Esophagus squamous epithelium (tissue), 5 donors: ENCODE measurements at regions not wholly inside any gene's neighbourhood (a gene's known extent, or its start where the extent isn't known, plus 50 kb on each side); places are given as distances from the start of the nearest gene placed in this dataset.

ENCODE experiments used
- DNase-seq: peaks from one replicate; lab custom pipeline; 2025; lab: John Stamatoyannopoulos, UW
- H3K27ac ChIP-seq, 4 donors: fragments of 200-600 bp; sonication (generic); one replicate each; pipeline ENCODE4 v1.5.1; 2016 to 2019; ENCODE audit warnings: mild to moderate bottlenecking in 1 of 4
- H3K27me3 ChIP-seq, 4 donors: fragments of 200-600 bp; sonication (generic); 1 replicate in 3 of 4; 2 replicates in 1 of 4; pipeline versions ENCODE4 v1.5.1 to v1.6.0; 2017 to 2021; ENCODE audit warnings: antibody characterized with exemption in 1 of 4
- H3K36me3 ChIP-seq, 3 donors: fragments of 200-600 bp; sonication (generic); one replicate each; pipeline ENCODE4 v1.5.1; 2016 to 2019
- H3K4me1 ChIP-seq, 3 donors: fragments of 200-600 bp; sonication (generic); one replicate each; pipeline ENCODE4 v1.5.1; 2017 to 2019
- H3K4me3 ChIP-seq, 4 donors: fragments of 200-600 bp; sonication (generic); 1 replicate in 3 of 4; 2 replicates in 1 of 4; pipeline ENCODE4 v1.5.1; 2016 to 2019; ENCODE audit warnings: mild to moderate bottlenecking in 2 of 4, moderate library complexity in 1 of 4
- H3K9me3 ChIP-seq, 3 donors: fragments of 200-600 bp; sonication (generic); one replicate each; pipeline ENCODE4 v1.5.1; 2016 to 2019
- POLR2A ChIP-seq, 4 donors: fragments of 450-650 bp; IDR thresholded peaks; one replicate each; pipeline ENCODE4 v1.6.1; 2017; ENCODE audit warnings: antibody characterized with exemption in 4 of 4, mild to moderate bottlenecking in 4 of 4, moderate library complexity in 3 of 4
- WGBS, 2 donors: methylation state at CpG; one replicate each; pipeline ENCODE4 v1.1.5; 2018; 5-methylcytosine and 5-hydroxymethylcytosine counted together
- intact Hi-C: fragments of 100-400 bp; cut with DNase I; formaldehyde crosslinking; loops from one replicate; pipeline ENCODE4 v1.15.0; 2022
- TF ChIP-seq, protein P1 (sequence below), 6 experiments: fragments of 450-650 bp in 4 of 6; fragments of 200-600 bp in 2 of 6; sonication (generic) in 2 of 6; IDR thresholded peaks; one replicate each; pipeline ENCODE4 v1.5.1; 2016 to 2019; ENCODE audit warnings: antibody characterized with exemption in 6 of 6, mild to moderate bottlenecking in 4 of 6, moderate library complexity in 4 of 6
- donor health status: DM: yes; HTN: yes; CAD: no.

GRCh38 chr1:25018110-25018735 lies 88.1 kb upstream of the RUNX3 start:
- Histone ChIP-seq H3K4me3 (no peak overlapping the region), H3K9me3 (no peaks in the 10 kb centered on the region), H3K36me3 (no peaks in the 10 kb centered on the region), H3K27me3 (peaks cover 0 to 18% (median 0%) of the 10 kb centered on the region in 4 donors), H3K4me1 (peaks cover 10 to 18% (median 10%) of the 10 kb centered on the region in 3 donors), H3K27ac (no peak overlapping the region)
- DNase-seq: no peak
- intact Hi-C loops: no loop called here
- TF ChIP-seq POLR2A (IDR thresholded peaks at IDR 0.05): no peak
- TF ChIP-seq, protein P1, sequence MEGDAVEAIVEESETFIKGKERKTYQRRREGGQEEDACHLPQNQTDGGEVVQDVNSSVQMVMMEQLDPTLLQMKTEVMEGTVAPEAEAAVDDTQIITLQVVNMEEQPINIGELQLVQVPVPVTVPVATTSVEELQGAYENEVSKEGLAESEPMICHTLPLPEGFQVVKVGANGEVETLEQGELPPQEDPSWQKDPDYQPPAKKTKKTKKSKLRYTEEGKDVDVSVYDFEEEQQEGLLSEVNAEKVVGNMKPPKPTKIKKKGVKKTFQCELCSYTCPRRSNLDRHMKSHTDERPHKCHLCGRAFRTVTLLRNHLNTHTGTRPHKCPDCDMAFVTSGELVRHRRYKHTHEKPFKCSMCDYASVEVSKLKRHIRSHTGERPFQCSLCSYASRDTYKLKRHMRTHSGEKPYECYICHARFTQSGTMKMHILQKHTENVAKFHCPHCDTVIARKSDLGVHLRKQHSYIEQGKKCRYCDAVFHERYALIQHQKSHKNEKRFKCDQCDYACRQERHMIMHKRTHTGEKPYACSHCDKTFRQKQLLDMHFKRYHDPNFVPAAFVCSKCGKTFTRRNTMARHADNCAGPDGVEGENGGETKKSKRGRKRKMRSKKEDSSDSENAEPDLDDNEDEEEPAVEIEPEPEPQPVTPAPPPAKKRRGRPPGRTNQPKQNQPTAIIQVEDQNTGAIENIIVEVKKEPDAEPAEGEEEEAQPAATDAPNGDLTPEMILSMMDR (IDR thresholded peaks at IDR 0.05): no peak
- WGBS, 2 donors: 60 to 70% methylated on average over 3 to 4 of the region's 7 CpGs

- H3K27me3 ChIP-seq: peaks cover 0 to 18% (median 0%) of the 10 kb centered on the region in 4 donors
- WGBS, 2 donors: 66 to 80% methylated on average over 4 to 6 of the region's 11 CpGs
- no peaks in the 10 kb centered on the region for H3K9me3 ChIP-seq
- TF ChIP-seq, protein P1 (IDR thresholded peaks at IDR 0.05): no peak
- no peak for TF ChIP-seq POLR2A (IDR thresholded peaks at IDR 0.05)
- H3K4me1 ChIP-seq: peaks cover 8 to 11% (median 9%) of the 10 kb centered on the region in 3 donors
- no peak for DNase-seq
- H3K27ac ChIP-seq: no peak overlapping the region
- no peak overlapping the region for H3K4me3 ChIP-seq
- intact Hi-C loops: no loop called here
- no peaks in the 10 kb centered on the region for H3K36me3 ChIP-seq
Measured at GRCh38 chr1:25017436-25018109, 87.5 kb upstream of the RUNX3 start.

GRCh38 chr1:25012966-25013962 lies 83.2 kb upstream of the RUNX3 start:
- no peak overlapping the region for H3K4me3 ChIP-seq
- 58 to 76% methylated on average over 7 to 11 of the region's 17 CpGs for WGBS, 2 donors

GRCh38 chr1:25011943-25012638 lies 82.0 kb upstream of the RUNX3 start:
- 70 to 71% methylated on average over 8 to 11 of the region's 13 CpGs for WGBS, 2 donors
- no peak for DNase-seq

More at GRCh38 chr1:25012966-25013962, 83.2 kb upstream of the RUNX3 start:
- no peak for DNase-seq
- H3K9me3 ChIP-seq: no peaks in the 10 kb centered on the region
- H3K27me3 ChIP-seq: peaks cover 0 to 33% (median 0%) of the 10 kb centered on the region in 4 donors
- H3K36me3 ChIP-seq: no peaks in the 10 kb centered on the region
- no peak overlapping the region for H3K27ac ChIP-seq
- no peaks in the 10 kb centered on the region for H3K4me1 ChIP-seq
- intact Hi-C loops: no loop called here
- no peak for TF ChIP-seq POLR2A (IDR thresholded peaks at IDR 0.05)
- TF ChIP-seq, protein P1 (IDR thresholded peaks at IDR 0.05): no peak

More at GRCh38 chr1:25011943-25012638, 82.0 kb upstream of the RUNX3 start:
- H3K9me3 ChIP-seq: no peaks in the 10 kb centered on the region
- H3K27me3 ChIP-seq: peaks cover 0 to 44% (median 0%) of the 10 kb centered on the region in 4 donors
- no peaks in the 10 kb centered on the region for H3K36me3 ChIP-seq
- TF ChIP-seq, protein P1 (IDR thresholded peaks at IDR 0.05): no peak
- TF ChIP-seq POLR2A (IDR thresholded peaks at IDR 0.05): no peak
- no peak overlapping the region for H3K27ac ChIP-seq
- H3K4me3 ChIP-seq: no peak overlapping the region
- intact Hi-C loops: no loop called here
- peaks cover 4 to 8% (median 6%) of the 10 kb centered on the region in 3 donors for H3K4me1 ChIP-seq
